ENCODE measurements at regions not wholly inside any gene's neighbourhood (a gene's known extent, or its start where the extent isn't known, plus 50 kb on each side); places are given as distances from the start of the nearest gene placed in this dataset.

DNA sequence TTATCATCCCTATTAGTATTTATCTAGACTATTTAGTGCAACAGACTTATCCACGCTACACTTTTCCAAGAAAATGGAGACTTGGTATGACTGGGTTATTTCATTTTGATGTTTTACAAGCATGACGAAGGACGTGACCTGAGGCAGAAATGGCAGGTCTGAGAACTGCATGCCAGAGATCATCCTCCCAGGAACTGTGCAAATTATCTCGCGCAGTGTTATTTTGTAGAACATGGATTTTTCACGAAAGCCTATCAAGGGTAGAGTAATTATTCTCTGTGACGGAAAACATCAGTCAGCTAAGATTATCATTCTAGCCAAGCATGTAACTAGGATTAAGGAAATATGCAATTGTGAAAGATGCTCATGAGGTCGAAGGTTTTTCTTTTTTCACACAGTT lies 361.5 kb upstream of the AJAP1 start:
- no peak for TF ChIP-seq TAF1 (IDR thresholded peaks at IDR 0.05; ENCODE audit: low read depth, low read length)
- no peak for TF ChIP-seq SPI1 (IDR thresholded peaks at IDR 0.05; ENCODE audit: low read depth, low read length)
- no peak for TF ChIP-seq POU2F2 (IDR thresholded peaks at IDR 0.05; ENCODE audit: low read depth, low read length)
- TF ChIP-seq POLR2AphosphoS5 (IDR thresholded peaks at IDR 0.05; ENCODE audit: low read depth, low read length), result no peak
- TF ChIP-seq POLR2A (IDR thresholded peaks at IDR 0.05; ENCODE audit: low read depth, low read length), result no peak
- TF ChIP-seq PAX5 (IDR thresholded peaks at IDR 0.05; ENCODE audit: insufficient read depth, low read length, severe bottlenecking), result no peak
- FAIRE-seq (no peak), DNase-seq (ENCODE audit: insufficient read length, low spot score) (no peak)

DNA sequence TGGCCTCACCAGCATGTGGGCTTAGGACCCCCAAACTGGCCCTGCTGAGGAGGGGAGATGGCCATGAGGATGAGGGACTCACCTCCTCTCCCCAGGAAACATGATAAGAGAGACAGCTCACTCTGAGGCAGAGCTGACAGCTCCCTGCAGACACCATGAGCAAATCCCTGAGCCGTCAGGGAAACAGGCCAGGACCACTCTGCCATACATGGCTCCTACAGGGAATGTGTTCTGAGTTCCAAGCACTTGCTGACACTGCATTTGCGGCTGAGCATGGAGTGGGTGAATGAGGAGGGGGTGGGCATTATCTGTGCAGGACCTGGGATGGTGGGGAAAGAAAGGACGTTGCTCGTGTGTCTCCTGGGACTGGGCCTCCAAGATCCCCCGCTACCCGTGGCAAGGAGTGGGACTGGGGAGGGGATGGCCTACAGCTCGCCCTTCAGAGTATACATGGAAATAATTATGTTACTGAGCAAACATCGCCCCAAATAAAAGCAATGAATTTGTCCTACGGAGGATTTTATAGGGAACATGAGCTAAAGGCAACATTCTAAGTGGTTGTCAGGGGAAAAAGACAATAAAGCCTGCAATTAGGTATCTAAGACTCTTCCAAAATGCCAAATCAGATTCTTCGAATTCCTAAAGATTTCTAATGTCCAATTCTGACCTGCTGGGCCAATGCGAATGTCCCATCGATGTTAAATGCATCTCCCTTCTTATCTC lies 355.9 kb upstream of the AJAP1 start:
- TF ChIP-seq SPI1 (IDR thresholded peaks at IDR 0.05; ENCODE audit: low read depth, low read length) (no peak), TAF1 (IDR thresholded peaks at IDR 0.05; ENCODE audit: low read depth, low read length) (no peak), POLR2AphosphoS5 (IDR thresholded peaks at IDR 0.05; ENCODE audit: low read depth, low read length) (no peak), POLR2A (IDR thresholded peaks at IDR 0.05; ENCODE audit: low read depth, low read length) (no peak), POU2F2 (IDR thresholded peaks at IDR 0.05; ENCODE audit: low read depth, low read length) (no peak), PAX5 (IDR thresholded peaks at IDR 0.05; ENCODE audit: insufficient read depth, low read length, severe bottlenecking) (no peak)
- DNase-seq (ENCODE audit: insufficient read length, low spot score), result no peak
- FAIRE-seq, result no peak

DNA sequence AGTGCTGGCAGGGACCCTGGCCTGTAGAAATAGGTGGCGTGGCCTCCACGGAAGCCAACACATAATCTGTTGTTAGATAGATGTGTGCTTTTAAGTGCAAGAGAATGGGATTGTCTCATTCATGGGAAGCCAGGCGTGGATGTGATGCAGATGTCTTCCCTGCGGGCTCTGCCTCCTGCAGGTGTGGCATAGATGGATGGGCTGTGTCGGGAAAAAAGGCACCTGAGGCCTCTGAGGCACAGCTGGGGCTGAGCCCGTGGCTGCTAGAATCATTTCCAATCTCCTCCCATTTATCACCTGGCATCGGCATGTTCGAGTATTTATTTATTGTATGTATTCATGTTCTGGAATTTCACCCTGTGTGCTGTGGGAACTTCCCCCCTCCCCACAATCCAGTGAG lies 353.4 kb upstream of the AJAP1 start:
- no peak for FAIRE-seq
- TF ChIP-seq TAF1 (IDR thresholded peaks at IDR 0.05; ENCODE audit: low read depth, low read length), result no peak
- TF ChIP-seq POLR2AphosphoS5 (IDR thresholded peaks at IDR 0.05; ENCODE audit: low read depth, low read length), result no peak
- TF ChIP-seq PAX5 (IDR thresholded peaks at IDR 0.05; ENCODE audit: insufficient read depth, low read length, severe bottlenecking), result no peak
- no peak for TF ChIP-seq POU2F2 (IDR thresholded peaks at IDR 0.05; ENCODE audit: low read depth, low read length)
- TF ChIP-seq SPI1 (IDR thresholded peaks at IDR 0.05; ENCODE audit: low read depth, low read length), result no peak
- TF ChIP-seq POLR2A (IDR thresholded peaks at IDR 0.05; ENCODE audit: low read depth, low read length), result no peak
- DNase-seq (ENCODE audit: insufficient read length, low spot score), result no peak

DNA sequence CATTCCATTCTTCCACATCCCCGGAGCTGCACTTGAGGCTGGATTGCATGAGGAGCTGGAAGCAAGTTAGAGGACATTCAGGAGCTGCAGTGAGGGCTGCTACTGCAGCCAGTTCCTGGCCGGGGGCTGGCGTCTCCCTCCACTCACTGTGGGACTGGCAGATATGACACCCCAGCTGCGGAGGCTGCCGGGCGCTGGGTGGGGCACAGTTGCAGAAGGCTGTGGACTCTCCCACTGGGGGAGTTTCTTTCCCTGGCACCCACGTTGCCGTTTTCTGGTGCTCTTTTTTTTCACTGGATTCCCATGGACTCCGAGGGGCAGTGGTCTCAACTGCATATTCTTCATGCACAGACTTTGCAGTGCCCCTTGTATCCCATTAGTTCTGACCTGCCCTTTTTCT lies 351.1 kb upstream of the AJAP1 start:
- no peak for DNase-seq (ENCODE audit: insufficient read length, low spot score)
- no peak for TF ChIP-seq POU2F2 (IDR thresholded peaks at IDR 0.05; ENCODE audit: low read depth, low read length)
- no peak for TF ChIP-seq TAF1 (IDR thresholded peaks at IDR 0.05; ENCODE audit: low read depth, low read length)
- no peak for TF ChIP-seq POLR2AphosphoS5 (IDR thresholded peaks at IDR 0.05; ENCODE audit: low read depth, low read length)
- TF ChIP-seq SPI1 (IDR thresholded peaks at IDR 0.05; ENCODE audit: low read depth, low read length), result no peak
- no peak for TF ChIP-seq POLR2A (IDR thresholded peaks at IDR 0.05; ENCODE audit: low read depth, low read length)
- TF ChIP-seq PAX5 (IDR thresholded peaks at IDR 0.05; ENCODE audit: insufficient read depth, low read length, severe bottlenecking), result no peak
- FAIRE-seq, result no peak

DNA sequence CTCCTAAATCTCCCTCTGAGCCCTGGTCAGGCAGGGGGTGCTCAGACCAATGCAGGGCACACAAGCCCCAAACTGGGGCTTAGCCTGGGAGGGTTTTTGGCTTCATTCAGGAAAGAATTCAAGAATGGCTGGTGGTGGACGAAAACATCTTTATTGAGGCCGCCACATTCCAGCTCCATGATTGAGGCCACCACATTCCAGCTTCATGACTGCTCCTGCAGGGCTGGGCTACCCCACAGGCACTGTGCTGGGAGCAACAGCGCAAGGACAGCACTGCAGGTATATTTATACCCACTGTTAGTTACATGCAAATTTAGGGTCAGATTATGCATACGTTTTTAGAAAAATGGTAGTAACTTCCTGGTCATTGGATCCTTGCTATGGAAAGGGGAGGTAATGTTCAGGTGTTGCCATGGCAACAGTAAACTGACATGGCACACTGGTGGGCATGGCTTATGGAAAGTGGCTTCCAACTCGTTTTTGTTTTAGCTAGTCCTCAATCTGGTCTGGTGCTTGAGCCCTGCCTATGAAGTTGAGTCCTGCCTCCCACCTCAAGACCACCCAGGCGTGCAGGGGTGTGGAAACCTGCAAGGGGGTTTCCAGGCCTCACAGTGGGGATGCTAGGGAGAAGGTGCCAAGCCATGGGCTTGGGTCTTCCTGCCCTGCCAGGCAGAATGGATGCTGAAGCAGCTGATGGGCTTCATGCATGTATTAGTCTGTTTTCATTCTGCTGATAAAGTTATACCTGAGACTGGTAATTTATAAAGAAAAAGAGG lies 348.7 kb upstream of the AJAP1 start:
- no peak for DNase-seq (ENCODE audit: insufficient read length, low spot score)
- FAIRE-seq, result no peak
- TF ChIP-seq POLR2A (IDR thresholded peaks at IDR 0.05; ENCODE audit: low read depth, low read length) (no peak), POLR2AphosphoS5 (IDR thresholded peaks at IDR 0.05; ENCODE audit: low read depth, low read length) (no peak), POU2F2 (IDR thresholded peaks at IDR 0.05; ENCODE audit: low read depth, low read length) (no peak), PAX5 (IDR thresholded peaks at IDR 0.05; ENCODE audit: insufficient read depth, low read length, severe bottlenecking) (no peak), TAF1 (IDR thresholded peaks at IDR 0.05; ENCODE audit: low read depth, low read length) (no peak), SPI1 (IDR thresholded peaks at IDR 0.05; ENCODE audit: low read depth, low read length) (no peak)

DNA sequence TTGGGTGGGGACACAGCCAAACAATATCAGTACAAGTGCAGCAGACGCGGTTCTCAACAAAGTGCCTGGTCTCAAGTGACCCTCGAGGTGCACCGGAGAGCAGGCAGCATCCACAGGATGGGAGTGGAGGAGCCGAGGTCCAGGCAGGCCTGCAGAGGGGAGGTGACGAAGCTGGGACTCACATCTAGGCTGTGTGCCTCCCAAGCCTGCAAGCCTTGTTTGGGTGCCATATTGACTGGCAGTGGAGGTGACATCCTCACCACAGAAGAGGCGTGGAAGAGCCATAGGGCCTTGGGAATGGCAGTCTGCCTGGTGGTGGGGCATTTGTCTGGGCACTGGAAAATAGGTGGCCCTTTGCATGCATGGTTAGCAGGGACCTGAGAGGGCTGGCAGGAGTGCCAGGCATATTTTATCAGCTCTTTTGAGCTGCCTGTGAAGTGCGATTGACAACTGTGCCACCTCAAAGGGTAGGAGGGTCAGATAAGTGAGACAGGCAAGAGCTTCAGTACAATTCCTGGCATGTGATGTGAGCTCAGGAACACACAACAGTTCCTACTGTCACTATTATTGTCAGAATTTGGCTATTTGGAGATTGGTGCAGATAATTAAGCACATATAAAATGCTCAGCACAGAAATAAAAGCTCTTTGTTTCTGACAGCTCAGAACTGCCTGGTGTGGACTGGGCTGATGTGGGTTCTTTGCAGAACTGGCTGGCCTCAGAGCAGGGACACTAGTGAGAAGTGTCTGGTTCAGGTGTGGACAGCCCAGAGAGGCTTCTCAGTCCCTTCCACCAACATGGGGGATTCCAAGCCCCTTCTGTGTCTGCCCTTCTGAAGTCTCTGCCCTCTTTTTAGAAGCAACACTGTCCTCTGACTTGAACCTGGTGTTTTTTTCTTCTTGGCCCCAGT lies 347.6 kb upstream of the AJAP1 start:
- FAIRE-seq (no peak), DNase-seq (ENCODE audit: insufficient read length, low spot score) (no peak)
- TF ChIP-seq POLR2A (IDR thresholded peaks at IDR 0.05; ENCODE audit: low read depth, low read length) (no peak), POLR2AphosphoS5 (IDR thresholded peaks at IDR 0.05; ENCODE audit: low read depth, low read length) (no peak), TAF1 (IDR thresholded peaks at IDR 0.05; ENCODE audit: low read depth, low read length) (no peak), SPI1 (IDR thresholded peaks at IDR 0.05; ENCODE audit: low read depth, low read length) (no peak), PAX5 (IDR thresholded peaks at IDR 0.05; ENCODE audit: insufficient read depth, low read length, severe bottlenecking) (no peak), POU2F2 (IDR thresholded peaks at IDR 0.05; ENCODE audit: low read depth, low read length) (no peak)

DNA sequence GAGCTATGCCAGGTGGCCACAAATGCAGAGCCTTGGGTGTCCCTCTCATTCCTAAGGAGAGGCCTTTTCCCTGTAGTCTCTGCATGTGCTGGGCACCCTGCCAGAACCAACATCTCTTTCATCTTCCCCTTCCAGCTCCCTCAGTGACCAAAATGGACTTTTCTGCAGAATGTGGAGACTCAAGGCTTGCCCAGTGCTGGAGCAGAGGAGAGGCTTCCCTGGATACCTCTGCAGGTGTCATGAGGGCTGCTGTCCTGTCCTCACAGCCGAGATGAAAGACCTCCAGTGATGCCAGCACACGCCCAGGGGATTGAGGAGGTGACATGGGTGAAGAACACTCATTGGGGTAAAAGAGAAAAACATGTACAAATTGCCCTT lies 347.0 kb upstream of the AJAP1 start:
- DNase-seq (ENCODE audit: insufficient read length, low spot score), result no peak
- no peak for FAIRE-seq
- TF ChIP-seq SPI1 (IDR thresholded peaks at IDR 0.05; ENCODE audit: low read depth, low read length) (no peak), POLR2A (IDR thresholded peaks at IDR 0.05; ENCODE audit: low read depth, low read length) (no peak), PAX5 (IDR thresholded peaks at IDR 0.05; ENCODE audit: insufficient read depth, low read length, severe bottlenecking) (no peak), POLR2AphosphoS5 (IDR thresholded peaks at IDR 0.05; ENCODE audit: low read depth, low read length) (no peak), TAF1 (IDR thresholded peaks at IDR 0.05; ENCODE audit: low read depth, low read length) (no peak), POU2F2 (IDR thresholded peaks at IDR 0.05; ENCODE audit: low read depth, low read length) (no peak)

DNA sequence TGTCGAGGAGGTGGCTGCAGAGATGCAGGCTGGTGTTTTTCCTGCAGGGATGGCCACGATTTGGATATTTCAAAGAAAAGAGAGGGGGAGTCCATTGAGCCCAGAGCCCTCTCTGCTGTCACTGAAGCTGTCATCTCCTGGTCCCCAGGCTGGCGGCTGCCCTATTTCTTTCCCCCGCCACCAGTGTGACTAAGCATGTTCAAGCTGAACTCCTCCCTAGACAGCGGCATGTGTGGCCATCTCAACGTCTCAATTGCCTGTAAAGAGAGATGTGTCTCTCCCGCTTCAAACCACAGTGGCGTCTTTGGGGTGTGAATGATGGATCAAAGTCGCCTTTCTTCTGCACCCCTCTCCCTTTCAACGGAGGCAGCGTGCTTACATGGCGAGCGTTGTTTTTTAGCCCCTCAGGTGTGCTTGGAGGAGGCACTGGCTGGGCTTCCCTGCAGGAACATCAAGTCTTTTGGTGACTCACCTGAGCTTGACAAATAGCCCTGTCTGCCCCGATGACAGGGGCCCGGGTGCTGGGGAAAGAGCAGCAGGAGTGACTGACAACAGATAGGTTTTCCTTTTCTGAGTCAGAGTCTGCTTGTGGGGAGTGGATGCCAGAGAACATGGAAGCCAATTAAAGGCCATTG lies 346.4 kb upstream of the AJAP1 start:
- no peak for TF ChIP-seq POLR2A (IDR thresholded peaks at IDR 0.05; ENCODE audit: low read depth, low read length)
- TF ChIP-seq TAF1 (IDR thresholded peaks at IDR 0.05; ENCODE audit: low read depth, low read length), result no peak
- no peak for TF ChIP-seq POU2F2 (IDR thresholded peaks at IDR 0.05; ENCODE audit: low read depth, low read length)
- TF ChIP-seq SPI1 (IDR thresholded peaks at IDR 0.05; ENCODE audit: low read depth, low read length), result no peak
- no peak for TF ChIP-seq POLR2AphosphoS5 (IDR thresholded peaks at IDR 0.05; ENCODE audit: low read depth, low read length)
- TF ChIP-seq PAX5 (IDR thresholded peaks at IDR 0.05; ENCODE audit: insufficient read depth, low read length, severe bottlenecking), result no peak
- DNase-seq (ENCODE audit: insufficient read length, low spot score) (no peak), FAIRE-seq (no peak)
